ENCODE measurements at regions not wholly inside any gene's neighbourhood (a gene's known extent, or its start where the extent isn't known, plus 50 kb on each side); places are given as distances from the start of the nearest gene placed in this dataset.

DNA sequence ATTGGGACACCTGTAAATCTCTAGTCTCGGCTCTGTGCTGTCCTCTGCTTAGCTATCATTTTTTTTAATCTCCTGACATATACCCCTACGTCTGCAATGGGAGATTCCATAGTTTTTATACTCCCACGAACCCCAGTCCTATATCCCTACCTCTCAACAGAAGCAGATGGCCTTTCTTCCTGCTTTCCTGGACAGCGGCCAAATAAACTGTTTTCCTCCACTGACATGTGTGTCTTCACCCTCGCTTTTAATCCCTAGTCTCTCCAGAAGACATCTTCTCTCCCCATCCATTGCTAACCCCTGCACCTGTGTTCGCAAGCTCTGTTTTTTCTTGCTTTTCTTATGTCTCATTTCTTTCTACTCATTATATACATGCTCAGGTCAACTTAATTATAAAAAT lies 395.4 kb downstream of the EPHA4 start:
- TF ChIP-seq CTCF (IDR thresholded peaks at IDR 0.05; ENCODE audit: low read depth, low read length, missing control alignments) = no peak
- in situ Hi-C loops (cut with HindIII; ENCODE audit: low pct_ligation_motif_present, low sequenced_read_pairs) = no loop called here
- no peak overlapping the region for H3K27ac ChIP-seq
- no peaks in the 10 kb centered on the region for H3K36me3 ChIP-seq (replicated peaks)
- H3K27me3 ChIP-seq (replicated peaks) = no peaks in the 10 kb centered on the region
- no peak for DNase-seq
- no peak overlapping the region for H3K4me3 ChIP-seq (ENCODE audit: low read depth, low read length)

GRCh38 chr2:221178139-221178538 lies 394.0 kb downstream of the EPHA4 start:
- in situ Hi-C loops (cut with HindIII; ENCODE audit: low pct_ligation_motif_present, low sequenced_read_pairs) = no loop called here

GRCh38 chr2:221186873-221187272 lies 385.2 kb downstream of the EPHA4 start:
- in situ Hi-C loops (cut with HindIII; ENCODE audit: low pct_ligation_motif_present, low sequenced_read_pairs) = no loop called here
- no peaks in the 10 kb centered on the region for H3K36me3 ChIP-seq (replicated peaks)
- H3K27me3 ChIP-seq (replicated peaks) = no peaks in the 10 kb centered on the region
- TF ChIP-seq CTCF (IDR thresholded peaks at IDR 0.05; ENCODE audit: low read depth, low read length, missing control alignments) = no peak
- no peak for DNase-seq
- no peak overlapping the region for H3K27ac ChIP-seq
- H3K4me3 ChIP-seq (ENCODE audit: low read depth, low read length) = no peak overlapping the region

More at GRCh38 chr2:221178139-221178538, 394.0 kb downstream of the EPHA4 start:
- no peak for DNase-seq
- Histone ChIP-seq H3K4me3 (ENCODE audit: low read depth, low read length) (no peak overlapping the region), H3K36me3 (replicated peaks) (no peaks in the 10 kb centered on the region), H3K27ac (no peak overlapping the region), H3K27me3 (replicated peaks) (no peaks in the 10 kb centered on the region)
- no peak for TF ChIP-seq CTCF (IDR thresholded peaks at IDR 0.05; ENCODE audit: low read depth, low read length, missing control alignments)

DNA sequence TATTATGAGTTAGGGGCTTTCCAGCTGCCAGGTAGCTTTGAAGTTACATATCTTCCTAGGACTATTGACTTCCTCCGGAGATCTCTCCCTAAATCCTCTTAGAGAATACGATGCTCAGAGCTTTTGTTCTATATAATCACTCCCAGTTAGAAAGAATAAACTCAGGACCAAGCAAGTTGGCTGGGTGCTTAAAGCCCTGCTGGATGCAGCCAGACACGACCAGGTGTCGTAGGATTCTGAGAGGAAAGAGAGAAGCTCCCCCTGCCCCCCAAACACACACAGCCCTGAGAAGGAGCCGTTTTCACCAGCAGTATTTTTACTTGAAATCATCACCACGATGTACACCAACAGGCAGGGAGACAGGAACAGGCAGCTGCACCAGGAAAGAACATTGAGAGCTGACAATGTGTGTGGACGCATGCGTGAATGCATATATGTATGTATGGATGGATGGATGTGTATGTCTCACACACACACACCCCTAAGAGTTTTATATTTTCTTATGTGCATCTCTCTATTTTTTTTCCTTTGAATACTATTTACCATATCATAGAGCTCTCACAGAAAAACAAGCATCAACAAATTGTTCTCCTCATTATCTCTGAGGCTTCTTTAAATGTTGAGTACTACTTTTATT lies 382.6 kb downstream of the EPHA4 start:
- no peak for TF ChIP-seq CTCF (IDR thresholded peaks at IDR 0.05; ENCODE audit: low read depth, low read length, missing control alignments)
- Histone ChIP-seq H3K27ac (no peak overlapping the region), H3K27me3 (replicated peaks) (no peaks in the 10 kb centered on the region), H3K36me3 (replicated peaks) (no peaks in the 10 kb centered on the region), H3K4me3 (ENCODE audit: low read depth, low read length) (no peak overlapping the region)
- no peak for DNase-seq
- in situ Hi-C loops (cut with HindIII; ENCODE audit: low pct_ligation_motif_present, low sequenced_read_pairs) = no loop called here

- Histone ChIP-seq H3K27me3 (replicated peaks) (no peaks in the 10 kb centered on the region), H3K27ac (no peak overlapping the region), H3K36me3 (replicated peaks) (no peaks in the 10 kb centered on the region), H3K4me3 (ENCODE audit: low read depth, low read length) (no peak overlapping the region)
- in situ Hi-C loops (cut with HindIII; ENCODE audit: low pct_ligation_motif_present, low sequenced_read_pairs) = no loop called here
- DNase-seq = no peak
- TF ChIP-seq CTCF (IDR thresholded peaks at IDR 0.05; ENCODE audit: low read depth, low read length, missing control alignments) = no peak
Measured at GRCh38 chr2:221195829-221196228, 376.3 kb downstream of the EPHA4 start.
